HG03175 (cell line): ENCODE measurements at regions not wholly inside any gene's neighbourhood (a gene's known extent, or its start where the extent isn't known, plus 50 kb on each side); places are given as distances from the start of the nearest gene placed in this dataset.
"Not testable (repeated sequence)": the region's sequence is repeated elsewhere in the genome, so short reads cannot be mapped to it uniquely, and the experiment has no call there.

Experiments
- ATAC-seq: cut with Tn5 transposase; IDR thresholded peaks from one replicate; pipeline ENCODE4 v1.9.1; 2021; ENCODE audit warnings: mild to moderate bottlenecking, moderate library complexity; ENCODE audit not compliant: unreplicated experiment

GRCh38 chr10:3931901-3932300 is 146.9 kb upstream of the KLF6 start:
- no peak for ATAC-seq

DNA sequence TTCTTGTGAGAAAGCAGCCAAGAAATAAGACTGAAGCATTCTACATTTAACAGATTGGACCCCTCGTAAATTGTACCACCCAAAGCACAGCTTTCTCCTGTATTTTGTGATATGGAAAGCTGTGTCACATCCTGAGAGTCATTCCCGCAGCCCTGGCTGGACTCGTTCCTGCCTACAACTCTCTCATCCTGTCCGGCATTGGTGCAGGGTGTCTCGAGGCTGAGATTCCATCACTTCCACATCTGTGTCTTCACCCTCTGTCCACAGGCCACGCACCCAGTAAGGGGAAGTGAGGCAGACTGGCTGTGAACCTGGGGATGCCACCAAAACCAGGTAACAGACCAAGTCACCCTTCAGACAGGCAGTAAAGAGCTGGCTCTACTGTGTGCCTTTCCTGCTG is 146.2 kb upstream of the KLF6 start:
- no peak for ATAC-seq

GRCh38 chr10:3928569-3928968 is 143.6 kb upstream of the KLF6 start:
- no peak for ATAC-seq

DNA sequence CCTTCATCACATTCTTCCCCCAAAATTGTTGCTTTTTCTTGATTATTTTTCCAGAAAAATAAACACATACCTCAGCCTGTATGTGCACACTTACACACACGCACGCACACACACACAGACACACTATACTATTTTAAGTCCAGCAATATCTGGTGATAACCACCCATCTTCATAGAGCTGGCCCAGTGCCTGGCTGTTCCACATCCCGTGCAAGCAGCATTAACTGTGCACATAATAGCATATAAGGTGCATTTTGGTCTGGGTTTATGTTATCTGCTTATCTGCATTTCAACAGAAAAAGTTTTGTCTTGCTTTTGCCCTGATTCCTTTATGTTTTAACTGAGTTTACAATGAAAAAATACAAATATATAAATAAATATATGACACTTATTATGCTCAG is 143.1 kb upstream of the KLF6 start:
- no peak for ATAC-seq

DNA sequence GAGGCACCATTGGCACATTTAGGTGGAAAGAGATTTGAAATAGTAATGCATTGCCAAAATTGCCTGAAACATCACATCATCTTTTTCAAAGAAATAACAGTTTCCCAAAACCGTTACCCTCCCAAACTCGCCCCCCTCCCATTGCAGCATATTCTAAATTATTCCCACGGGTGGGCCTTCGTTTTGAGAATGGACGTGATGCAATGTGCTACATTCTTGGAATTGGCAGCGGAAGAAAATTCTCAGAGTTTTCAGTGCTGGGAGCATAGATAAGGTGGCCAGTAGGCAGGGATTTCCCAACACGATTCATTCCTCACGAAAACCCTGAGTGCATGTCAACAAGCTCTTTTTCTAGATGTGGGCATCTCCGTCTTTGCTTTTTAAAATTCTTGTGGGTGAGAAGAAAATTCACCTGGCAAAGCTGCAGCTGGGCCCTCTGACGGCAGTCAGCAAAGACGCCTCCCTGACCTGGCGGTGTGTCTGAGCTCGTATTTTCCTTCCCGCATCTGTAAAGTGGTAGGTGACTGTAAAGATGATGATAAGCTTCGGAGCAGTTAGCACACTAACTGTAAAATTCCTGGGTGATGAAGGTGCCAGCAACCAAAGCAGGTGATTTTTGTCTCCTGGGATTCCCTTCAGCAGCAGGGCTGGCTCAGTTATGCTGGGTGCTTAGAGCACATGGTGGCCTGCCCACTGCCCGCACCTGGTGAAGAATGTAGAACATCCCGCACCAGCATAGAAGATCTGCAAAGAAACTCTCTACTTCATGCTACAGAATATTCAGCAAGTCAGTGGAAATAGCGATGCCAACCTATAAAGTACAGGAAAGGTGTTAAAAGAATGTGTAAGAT is 141.9 kb upstream of the KLF6 start:
- ATAC-seq = no peak

GRCh38 chr10:3926258-3926657 is 141.2 kb upstream of the KLF6 start:
- ATAC-seq = no peak

DNA sequence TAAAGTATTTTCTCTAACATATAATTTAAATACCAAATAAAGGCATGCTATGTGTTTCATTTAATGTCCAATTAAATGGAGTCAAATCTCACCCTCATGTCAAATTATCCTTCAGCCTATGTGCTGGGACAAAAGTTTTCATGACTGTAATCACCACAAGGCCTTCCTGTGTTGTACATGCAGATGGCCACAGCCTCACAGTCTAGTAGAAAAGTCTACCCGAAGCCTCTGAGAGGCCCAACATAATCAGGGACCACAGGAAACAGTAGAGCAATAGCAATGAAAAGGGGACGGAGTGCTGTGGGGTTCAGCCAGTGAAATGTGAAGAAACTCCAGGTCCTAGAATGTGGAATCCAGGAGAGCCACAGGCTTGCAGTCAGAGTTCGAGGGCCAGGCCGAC is 140.2 kb upstream of the KLF6 start:
- ATAC-seq = no peak

- ATAC-seq = no peak
These were observed 139.3 kb upstream of the KLF6 start for GRCh38 chr10:3924344-3924743.

- ATAC-seq = no peak
These were observed 138.0 kb upstream of the KLF6 start for GRCh38 chr10:3923033-3923432.

- no peak for ATAC-seq
These were observed 134.8 kb upstream of the KLF6 start for GRCh38 chr10:3919709-3920308.

DNA sequence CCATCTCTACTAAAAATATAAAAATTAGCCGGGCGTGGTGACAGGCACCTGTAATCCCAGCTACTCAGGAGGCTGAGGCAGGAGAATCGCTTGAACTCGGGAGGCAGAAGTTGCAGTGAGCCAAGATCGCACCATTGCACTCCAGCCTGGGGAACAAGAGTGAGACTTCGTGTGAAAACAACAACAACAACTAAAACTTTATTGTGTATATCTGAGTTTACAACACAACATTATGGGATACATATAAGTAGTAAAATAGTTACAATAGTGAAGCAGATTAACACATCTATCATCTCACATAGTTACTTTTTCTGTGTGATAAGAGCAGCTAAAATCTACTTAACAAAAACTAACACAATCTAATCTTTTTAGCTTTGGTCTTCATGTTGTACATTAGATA is 132.4 kb upstream of the KLF6 start:
- not testable (repeated sequence) for ATAC-seq

- no peak for ATAC-seq
These were observed 129.7 kb upstream of the KLF6 start for GRCh38 chr10:3914733-3915132.

- ATAC-seq = no peak
These were observed 126.9 kb upstream of the KLF6 start for GRCh38 chr10:3911713-3912442.

GRCh38 chr10:3911241-3911640 is 126.2 kb upstream of the KLF6 start:
- no peak for ATAC-seq

GRCh38 chr10:3909339-3909738 is 124.3 kb upstream of the KLF6 start:
- no peak for ATAC-seq

DNA sequence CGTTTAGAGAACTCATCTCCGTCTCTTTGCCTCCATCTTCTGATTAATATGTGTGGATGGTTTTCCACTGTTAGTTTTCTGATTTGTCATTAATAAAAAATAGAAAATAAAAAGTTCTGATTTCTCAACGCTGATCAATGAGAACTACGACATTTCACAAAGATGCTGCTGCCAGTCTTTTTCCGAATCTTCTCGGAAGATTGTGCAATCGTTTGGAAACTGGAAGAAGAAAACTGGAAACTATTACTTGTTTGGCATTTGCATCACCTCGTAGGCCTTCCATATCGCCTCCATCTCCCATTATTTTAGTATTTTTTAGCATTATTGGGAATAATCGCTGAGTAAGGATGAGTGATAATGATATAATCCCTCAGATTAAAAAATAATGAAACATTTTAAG is 123.2 kb upstream of the KLF6 start:
- ATAC-seq = no peak

- no peak for ATAC-seq
These were observed 122.5 kb upstream of the KLF6 start for GRCh38 chr10:3907514-3907913.

DNA sequence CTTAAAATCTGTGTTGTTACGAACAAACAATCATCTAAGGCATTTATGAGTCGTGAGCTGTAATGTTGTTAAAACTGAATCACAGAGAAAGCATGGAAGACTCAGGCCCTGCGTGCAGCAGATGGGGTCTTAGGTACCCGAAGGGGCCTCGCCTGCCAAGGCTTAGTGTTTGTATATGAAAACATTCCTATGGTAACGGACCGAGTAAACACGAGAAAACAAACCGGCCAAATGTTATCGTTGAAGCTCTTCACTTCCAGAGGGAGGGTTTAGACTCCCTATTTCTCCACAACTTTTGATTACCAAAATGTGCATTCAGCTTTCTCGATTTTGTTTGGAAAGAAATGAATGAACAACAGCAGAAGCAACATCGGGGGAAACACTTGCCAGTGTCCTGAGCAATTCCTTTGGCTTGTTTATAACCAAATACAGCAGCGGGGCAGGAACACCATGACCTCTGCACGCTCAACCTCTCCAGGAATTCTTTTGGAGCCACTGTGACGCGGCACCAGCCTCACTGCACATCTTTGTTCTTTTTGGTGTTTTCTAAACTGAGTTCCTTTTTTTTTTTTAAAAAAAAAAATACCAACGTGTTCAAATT is 121.6 kb upstream of the KLF6 start:
- ATAC-seq = no peak

DNA sequence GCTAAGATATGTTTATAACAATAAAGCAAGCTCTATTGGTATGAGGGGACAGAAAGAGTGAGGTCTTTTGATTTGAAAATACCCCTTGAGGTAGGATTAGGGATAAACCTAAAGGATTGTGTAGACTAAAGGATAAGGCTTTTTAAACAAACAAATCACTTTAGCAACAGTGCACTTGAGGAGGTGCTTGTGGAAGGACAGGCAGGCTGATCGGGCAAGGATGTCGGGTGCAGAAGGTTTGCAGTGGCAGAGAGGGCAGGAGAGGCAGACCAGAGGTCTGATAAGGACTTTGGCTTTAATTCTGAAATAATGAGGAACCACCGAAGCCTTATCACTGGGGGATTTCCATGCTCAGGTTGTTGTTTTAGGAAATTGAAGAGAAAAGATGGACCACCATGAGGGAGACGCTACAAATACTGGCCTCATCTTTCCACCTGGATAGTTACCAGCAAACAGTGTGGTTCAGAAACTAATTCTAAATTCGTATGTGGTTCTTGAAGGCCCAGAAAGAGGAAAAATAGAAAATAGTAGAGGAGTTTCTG is 119.5 kb upstream of the KLF6 start:
- ATAC-seq = no peak

GRCh38 chr10:3902809-3903410 is 117.9 kb upstream of the KLF6 start:
- peak; percentile 18 for ATAC-seq
